ENCODE measurements at regions not wholly inside any gene's neighbourhood (a gene's known extent, or its start where the extent isn't known, plus 50 kb on each side); places are given as distances from the start of the nearest gene placed in this dataset.

- TF ChIP-seq CTCF (conservative IDR thresholded peaks at IDR 0.05; ENCODE audit: low read depth) = no peak
- POLR2A ChIA-PET (ENCODE audit: low non-redundant PET) = no interaction called here
- CTCF ChIA-PET = interaction anchor here (0.5 to 0.6 kb wide), 2 partner anchors 466 to 935 kb away, joined by 3 read pairs; no protein-coding TSS in a partner anchor
- no peak for DNase-seq (ENCODE audit: low spot score)
- H3K27ac ChIP-seq = no peak overlapping the region
Measured at GRCh38 chr15:93143186-93143585, 54.2 kb upstream of the RGMA start.

DNA sequence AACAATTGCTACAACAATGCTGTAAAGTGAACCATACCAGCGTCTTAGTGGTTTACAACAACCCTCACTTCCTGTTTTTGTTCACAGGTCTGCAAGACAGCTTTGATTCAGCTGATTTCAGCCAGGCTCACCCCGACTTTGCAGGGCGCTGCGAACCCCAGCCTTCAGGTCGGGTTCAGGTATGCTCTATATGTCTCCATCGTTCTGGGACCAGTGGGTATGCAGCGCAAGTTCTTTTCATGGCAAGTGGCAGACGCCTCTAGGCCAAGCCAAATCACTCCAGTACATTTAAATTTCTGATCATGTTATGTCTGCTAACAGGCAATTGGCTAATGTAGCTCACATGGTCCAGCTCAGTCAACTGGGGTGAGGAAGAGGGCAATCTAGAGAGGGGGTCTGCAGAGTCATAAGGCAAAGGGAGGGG, 52.4 kb upstream of the RGMA start:
- no peak for DNase-seq (ENCODE audit: low spot score)
- ChIA-PET POLR2A (ENCODE audit: low non-redundant PET) (no interaction called here), CTCF (interaction anchor here (0.7 kb wide), 1 partner anchor 87 kb away, joined by 3 read pairs; no protein-coding TSS in a partner anchor)
- no peak overlapping the region for H3K27ac ChIP-seq
- no peak for TF ChIP-seq CTCF (conservative IDR thresholded peaks at IDR 0.05; ENCODE audit: low read depth)

DNA sequence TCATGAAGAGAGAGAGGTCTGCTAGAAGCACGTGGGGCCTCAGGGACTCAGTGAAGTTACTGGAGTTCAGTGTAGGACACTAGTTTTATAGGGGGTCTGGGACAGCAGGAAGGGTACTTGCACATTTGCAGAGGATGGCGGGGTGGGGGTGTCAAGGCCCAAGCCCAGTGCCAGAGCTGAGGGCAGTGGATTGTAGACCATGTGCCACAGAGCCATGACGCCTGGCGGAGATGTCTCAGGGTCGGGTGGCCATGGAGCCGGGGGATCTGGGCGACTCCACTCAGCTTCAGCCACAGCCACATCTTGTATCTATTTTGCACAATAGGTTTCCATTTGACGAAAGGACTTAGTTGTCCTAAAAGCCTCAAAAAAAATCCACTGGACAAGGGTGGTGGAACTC, 50.4 kb upstream of the RGMA start:
- no peak for TF ChIP-seq CTCF (conservative IDR thresholded peaks at IDR 0.05; ENCODE audit: low read depth)
- POLR2A ChIA-PET (ENCODE audit: low non-redundant PET) = no interaction called here
- no peak overlapping the region for H3K27ac ChIP-seq
- DNase-seq (ENCODE audit: low spot score) = no peak
- CTCF ChIA-PET = no interaction called here

DNA sequence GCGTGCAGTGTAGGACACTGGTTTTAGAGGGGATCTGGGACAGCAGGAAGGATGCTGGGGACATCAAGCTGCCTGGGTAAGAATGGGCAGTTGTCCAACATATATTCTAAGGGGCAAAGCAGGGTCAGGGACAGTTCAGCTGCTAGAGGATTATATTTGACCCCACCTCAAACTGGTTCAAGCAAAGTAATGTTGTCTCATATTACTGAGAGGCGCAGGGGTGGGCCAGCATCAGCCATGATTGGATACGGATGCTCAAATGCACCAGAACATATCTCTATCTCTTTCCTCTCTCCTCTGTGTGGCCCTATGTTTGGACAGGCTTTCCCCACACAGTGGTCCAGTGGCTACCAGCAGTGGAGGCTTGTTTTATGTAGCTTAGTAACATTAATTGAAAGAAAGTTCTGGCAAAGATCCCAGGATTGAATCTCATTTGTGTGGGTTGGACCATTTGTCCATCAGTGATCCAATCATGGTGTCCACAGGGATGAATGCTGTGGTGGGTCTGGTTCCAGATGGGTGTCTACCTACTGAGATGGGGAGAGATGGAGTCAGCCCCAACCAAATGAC, 49.8 kb upstream of the RGMA start:
- TF ChIP-seq CTCF (conservative IDR thresholded peaks at IDR 0.05; ENCODE audit: low read depth) = no peak
- DNase-seq (ENCODE audit: low spot score) = no peak
- CTCF ChIA-PET = no interaction called here
- POLR2A ChIA-PET (ENCODE audit: low non-redundant PET) = no interaction called here
- H3K27ac ChIP-seq = no peak overlapping the region

Measured in RWPE1 (cell line).